ENCODE measurements at regions not wholly inside any gene's neighbourhood (a gene's known extent, or its start where the extent isn't known, plus 50 kb on each side); places are given as distances from the start of the nearest gene placed in this dataset.

DNA sequence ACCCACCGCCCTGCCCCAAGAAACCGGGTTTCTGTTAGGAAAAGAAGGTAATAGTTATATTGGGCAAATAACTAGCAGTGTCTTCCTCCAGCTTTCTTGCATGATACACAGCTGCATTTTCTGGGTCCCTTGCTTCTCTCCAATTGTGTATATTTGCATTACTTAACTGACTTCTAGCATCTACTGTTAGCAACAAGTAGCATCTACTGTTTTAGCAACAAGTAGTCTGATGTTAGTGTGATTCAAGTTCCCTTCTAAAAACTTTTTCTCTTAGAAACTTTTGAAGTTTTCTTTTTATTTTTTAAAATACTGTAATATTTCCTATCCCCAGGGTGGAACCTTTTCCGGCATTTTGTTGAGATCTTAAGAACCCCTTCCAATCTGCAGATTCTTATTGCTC lies 221.2 kb downstream of the CLIC5 start:
- no peak overlapping the region for H3K4me3 ChIP-seq
- H3K9me3 ChIP-seq: no peaks in the 10 kb centered on the region
- intact Hi-C loops (cut with DNase I): no loop called here
- WGBS, 2 donors: 86 to 94% methylated on average over 3 of the region's 3 CpGs
- no peaks in the 10 kb centered on the region for H3K27me3 ChIP-seq
- H3K4me1 ChIP-seq: peaks cover 0 to 8% (median 3%) of the 10 kb centered on the region in 4 donors
- H3K36me3 ChIP-seq: no peaks in the 10 kb centered on the region
- no peak overlapping the region for H3K27ac ChIP-seq
- no peak for DNase-seq
- no peak for TF ChIP-seq POLR2AphosphoS5 (IDR thresholded peaks at IDR 0.05)
- no peak for TF ChIP-seq EP300 (IDR thresholded peaks at IDR 0.05)
- TF ChIP-seq, protein P1, sequence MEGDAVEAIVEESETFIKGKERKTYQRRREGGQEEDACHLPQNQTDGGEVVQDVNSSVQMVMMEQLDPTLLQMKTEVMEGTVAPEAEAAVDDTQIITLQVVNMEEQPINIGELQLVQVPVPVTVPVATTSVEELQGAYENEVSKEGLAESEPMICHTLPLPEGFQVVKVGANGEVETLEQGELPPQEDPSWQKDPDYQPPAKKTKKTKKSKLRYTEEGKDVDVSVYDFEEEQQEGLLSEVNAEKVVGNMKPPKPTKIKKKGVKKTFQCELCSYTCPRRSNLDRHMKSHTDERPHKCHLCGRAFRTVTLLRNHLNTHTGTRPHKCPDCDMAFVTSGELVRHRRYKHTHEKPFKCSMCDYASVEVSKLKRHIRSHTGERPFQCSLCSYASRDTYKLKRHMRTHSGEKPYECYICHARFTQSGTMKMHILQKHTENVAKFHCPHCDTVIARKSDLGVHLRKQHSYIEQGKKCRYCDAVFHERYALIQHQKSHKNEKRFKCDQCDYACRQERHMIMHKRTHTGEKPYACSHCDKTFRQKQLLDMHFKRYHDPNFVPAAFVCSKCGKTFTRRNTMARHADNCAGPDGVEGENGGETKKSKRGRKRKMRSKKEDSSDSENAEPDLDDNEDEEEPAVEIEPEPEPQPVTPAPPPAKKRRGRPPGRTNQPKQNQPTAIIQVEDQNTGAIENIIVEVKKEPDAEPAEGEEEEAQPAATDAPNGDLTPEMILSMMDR (IDR thresholded peaks at IDR 0.05): no peak
- no peak for TF ChIP-seq POLR2A (IDR thresholded peaks at IDR 0.05)

DNA sequence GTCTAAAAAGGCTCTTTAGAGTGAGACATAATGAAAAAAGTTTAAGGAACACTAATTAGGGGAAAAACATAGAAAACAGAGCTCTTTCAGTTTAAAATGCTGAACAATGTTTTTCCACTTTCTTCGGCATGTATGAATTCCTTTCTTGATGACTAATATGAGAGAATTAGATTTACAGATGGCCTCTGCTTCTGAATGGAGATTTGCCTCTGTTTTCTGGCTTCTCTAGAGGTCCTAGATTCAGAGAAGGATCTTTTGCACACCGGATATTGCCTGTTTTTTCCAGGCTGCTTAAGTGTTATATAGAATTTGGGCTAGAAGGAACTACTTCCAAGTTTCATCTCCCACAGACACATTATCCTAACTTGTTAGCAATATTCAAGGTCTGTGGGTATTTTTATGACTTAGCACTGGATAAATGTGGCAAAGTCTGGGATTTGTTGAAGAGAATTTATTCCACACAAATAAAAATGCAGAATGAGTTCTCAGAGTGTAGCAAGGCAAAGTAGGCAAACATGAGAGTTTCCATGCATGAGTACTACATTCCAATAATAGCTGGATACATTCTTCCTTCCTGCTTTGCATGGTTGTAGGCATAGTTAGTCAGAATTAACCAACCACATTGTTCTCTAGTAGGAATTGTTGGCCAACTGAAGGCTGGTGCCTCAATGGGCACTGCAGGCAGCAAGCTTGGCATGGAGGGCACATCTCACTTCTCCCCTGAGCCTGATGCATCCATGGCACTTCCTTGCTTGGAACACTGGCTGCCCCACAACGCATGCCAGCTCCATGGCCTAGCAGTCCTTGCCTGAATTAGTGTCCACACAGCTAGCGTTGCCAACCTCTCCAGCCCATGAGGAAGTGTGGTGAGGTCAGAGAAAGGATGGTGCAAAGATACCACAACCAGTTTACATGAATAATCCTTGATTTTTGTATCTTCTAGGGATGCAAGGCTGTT lies 224.2 kb downstream of the CLIC5 start:
- Histone ChIP-seq H3K36me3 (no peaks in the 10 kb centered on the region), H3K27ac (peak overlapping the region in 1 of 4 donors; percentile 33), H3K4me1 (peaks cover 0 to 9% (median 3%) of the 10 kb centered on the region in 4 donors), H3K4me3 (no peak overlapping the region), H3K27me3 (no peaks in the 10 kb centered on the region), H3K9me3 (no peaks in the 10 kb centered on the region)
- WGBS, 2 donors: 85% methylated on average over 4 of the region's 4 CpGs
- intact Hi-C loops (cut with DNase I): no loop called here
- no peak for DNase-seq
- no peak for TF ChIP-seq EP300 (IDR thresholded peaks at IDR 0.05)
- TF ChIP-seq, protein P1 (IDR thresholded peaks at IDR 0.05): no peak
- TF ChIP-seq POLR2AphosphoS5 (IDR thresholded peaks at IDR 0.05): no peak
- no peak for TF ChIP-seq POLR2A (IDR thresholded peaks at IDR 0.05)

DNA sequence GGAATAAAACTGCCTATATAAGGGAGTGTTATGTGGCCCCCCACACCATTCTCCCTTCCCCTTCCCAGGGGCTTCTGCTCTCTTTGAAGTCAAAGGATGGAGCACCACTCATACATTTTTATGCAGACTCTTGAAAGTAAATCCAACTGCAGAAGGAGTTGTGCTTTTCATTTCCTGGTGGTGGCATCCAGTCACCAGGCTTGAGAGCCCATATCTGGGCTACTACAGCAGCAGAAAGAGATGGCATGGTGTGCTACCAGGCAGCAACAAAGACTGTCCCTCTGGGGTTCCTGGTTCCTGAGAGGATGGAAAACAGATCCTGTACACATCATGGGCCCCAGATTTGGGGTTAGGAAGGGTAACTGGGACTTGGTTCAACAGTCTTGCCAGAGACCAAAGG lies 226.4 kb downstream of the CLIC5 start:
- Histone ChIP-seq H3K27ac (no peak overlapping the region), H3K36me3 (no peaks in the 10 kb centered on the region), H3K27me3 (no peaks in the 10 kb centered on the region), H3K4me1 (peaks cover 0 to 13% (median 3%) of the 10 kb centered on the region in 4 donors), H3K4me3 (no peak overlapping the region), H3K9me3 (no peaks in the 10 kb centered on the region)
- TF ChIP-seq, protein P1 (IDR thresholded peaks at IDR 0.05): no peak
- TF ChIP-seq POLR2A (IDR thresholded peaks at IDR 0.05) (no peak), EP300 (IDR thresholded peaks at IDR 0.05) (no peak), POLR2AphosphoS5 (IDR thresholded peaks at IDR 0.05) (no peak)
- DNase-seq: no peak
- intact Hi-C loops (cut with DNase I): no loop called here

DNA sequence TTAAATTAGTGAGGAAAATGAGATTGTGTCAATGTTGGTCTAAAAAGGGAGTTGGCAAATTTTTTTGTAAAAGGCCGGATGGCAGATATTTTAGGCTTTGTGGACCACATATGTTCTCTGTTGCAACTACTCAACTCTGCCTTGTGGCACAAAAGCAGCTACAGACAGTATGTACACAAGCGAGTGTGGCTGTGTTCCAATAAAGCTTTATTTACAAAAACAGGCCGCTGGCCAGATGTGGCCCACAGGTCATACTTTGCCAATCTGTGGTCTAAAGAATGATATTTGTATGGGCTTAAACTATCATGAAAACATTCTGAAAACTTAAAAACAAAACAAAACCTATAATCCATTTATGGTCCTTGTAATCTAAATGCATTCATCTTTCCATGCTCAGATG lies 228.3 kb downstream of the CLIC5 start:
- WGBS, 2 donors: 85 to 89% methylated on average over 3 of the region's 3 CpGs
- no peak for TF ChIP-seq EP300 (IDR thresholded peaks at IDR 0.05)
- TF ChIP-seq, protein P1 (IDR thresholded peaks at IDR 0.05): no peak
- TF ChIP-seq POLR2A (IDR thresholded peaks at IDR 0.05): no peak
- no peak for TF ChIP-seq POLR2AphosphoS5 (IDR thresholded peaks at IDR 0.05)
- no peak overlapping the region for H3K4me3 ChIP-seq
- no peaks in the 10 kb centered on the region for H3K36me3 ChIP-seq
- H3K9me3 ChIP-seq: no peaks in the 10 kb centered on the region
- H3K27ac ChIP-seq: no peak overlapping the region
- H3K4me1 ChIP-seq: peaks cover 0 to 13% (median 3%) of the 10 kb centered on the region in 4 donors
- DNase-seq: no peak
- H3K27me3 ChIP-seq: no peaks in the 10 kb centered on the region
- intact Hi-C loops (cut with DNase I): no loop called here

Measured in sigmoid colon (tissue), 6 donors.